ENCODE measurements at regions not wholly inside any gene's neighbourhood (a gene's known extent, or its start where the extent isn't known, plus 50 kb on each side); places are given as distances from the start of the nearest gene placed in this dataset.
"Not testable (repeated sequence)": the region's sequence is repeated elsewhere in the genome, so short reads cannot be mapped to it uniquely, and the experiment has no call there.

GRCh38 chr9:24824607-24825006 is 278.9 kb upstream of the IZUMO3 start:
- DNase-seq: no peak

- DNase-seq: no peak
Observed at GRCh38 chr9:24820196-24820595, 274.5 kb upstream of the IZUMO3 start.

- no peak for DNase-seq
Observed at GRCh38 chr9:24817756-24818155, 272.1 kb upstream of the IZUMO3 start.

GRCh38 chr9:24816006-24816405 is 270.3 kb upstream of the IZUMO3 start:
- peak in 1 of 2 experiments; percentile 34 for DNase-seq

DNA sequence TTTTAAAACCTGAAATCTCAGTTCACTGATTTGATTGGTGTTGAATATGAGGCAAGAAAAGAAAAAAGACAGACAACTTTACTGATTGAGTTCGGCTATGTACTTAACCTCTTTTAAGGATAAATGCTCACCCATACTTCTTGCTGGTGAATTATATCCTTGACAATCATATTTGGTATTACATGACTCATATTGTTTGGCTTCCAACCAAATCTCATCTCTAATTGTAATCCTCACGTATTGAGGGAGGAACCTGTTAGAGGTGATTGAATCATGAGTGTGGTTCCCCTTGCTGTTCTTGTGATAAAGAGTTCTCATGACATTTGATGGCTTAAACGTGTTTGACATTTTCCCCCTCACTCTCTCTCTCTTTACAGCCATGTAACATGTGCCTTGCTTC is 255.6 kb upstream of the IZUMO3 start:
- DNase-seq: no peak

GRCh38 chr9:24793787-24794186 is 248.1 kb upstream of the IZUMO3 start:
- DNase-seq: no peak

DNA sequence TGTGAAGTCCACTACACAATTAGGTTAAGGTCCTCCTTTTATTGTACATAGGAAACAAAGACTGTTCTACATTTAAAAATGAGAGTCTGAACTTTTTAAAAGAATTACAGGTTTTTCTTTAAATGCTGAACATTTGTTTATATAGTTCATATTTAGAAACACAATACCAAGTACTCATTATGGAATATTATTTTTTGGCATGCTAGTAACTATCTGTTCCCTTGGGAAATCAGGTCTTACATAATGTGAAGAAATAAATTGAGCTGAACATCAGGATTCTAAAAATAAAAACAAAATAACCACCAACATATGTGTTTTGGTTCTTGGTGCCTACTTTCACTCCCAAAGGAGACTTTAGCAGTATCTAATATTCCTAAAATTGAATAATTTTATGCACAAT is 230.5 kb upstream of the IZUMO3 start:
- no peak for DNase-seq

GRCh38 chr9:24774199-24774598 is 228.5 kb upstream of the IZUMO3 start:
- DNase-seq: not testable (repeated sequence)

GRCh38 chr9:24766081-24766480 is 220.4 kb upstream of the IZUMO3 start:
- no peak for DNase-seq

GRCh38 chr9:24765025-24765756 is 219.5 kb upstream of the IZUMO3 start:
- DNase-seq: no peak

- no peak for DNase-seq
Observed at GRCh38 chr9:24738421-24738961, 192.8 kb upstream of the IZUMO3 start.

DNA sequence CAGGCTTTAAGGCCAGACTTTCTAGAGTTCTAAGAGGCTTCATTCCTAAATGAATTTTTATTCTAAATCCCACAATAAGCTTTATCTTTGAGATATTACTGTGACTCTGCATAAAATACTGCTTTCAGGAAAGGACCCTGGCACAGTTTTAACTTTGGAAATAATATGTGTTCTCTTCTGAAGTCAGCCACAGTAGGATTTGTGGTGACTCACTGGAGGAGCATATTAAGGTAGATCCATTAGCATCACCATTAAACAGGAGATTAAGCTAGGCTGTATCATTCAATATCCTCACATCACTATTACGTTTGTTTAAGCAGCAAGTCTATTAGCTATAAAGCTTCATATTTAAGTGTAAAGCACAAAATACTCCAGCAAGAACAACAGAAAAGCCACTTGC is 186.1 kb upstream of the IZUMO3 start:
- no peak for DNase-seq

DNA sequence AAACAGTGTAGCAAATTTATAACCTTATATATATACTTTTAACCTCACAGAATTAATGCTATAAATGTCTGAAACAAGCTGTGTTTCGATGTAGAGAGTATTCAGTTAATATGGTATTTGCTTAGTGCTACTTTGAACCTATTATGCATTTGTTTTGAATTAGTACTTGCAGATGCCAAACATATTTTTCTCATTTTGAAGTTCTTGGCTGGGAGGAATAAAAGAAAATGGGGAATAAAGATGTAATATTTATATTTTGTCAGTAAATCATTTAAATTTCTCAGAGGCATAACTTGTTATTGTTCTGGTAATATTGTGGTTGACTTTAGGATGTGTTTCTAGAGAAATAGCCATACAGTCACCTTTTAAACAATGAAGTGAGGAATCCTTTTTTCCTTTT is 175.9 kb upstream of the IZUMO3 start:
- no peak for DNase-seq

GRCh38 chr9:24712206-24712605 is 166.5 kb upstream of the IZUMO3 start:
- no peak for DNase-seq

- no peak for DNase-seq
Observed at GRCh38 chr9:24708814-24709213, 163.1 kb upstream of the IZUMO3 start.

- DNase-seq: no peak
Observed at GRCh38 chr9:24698881-24699518, 153.3 kb upstream of the IZUMO3 start.

DNA sequence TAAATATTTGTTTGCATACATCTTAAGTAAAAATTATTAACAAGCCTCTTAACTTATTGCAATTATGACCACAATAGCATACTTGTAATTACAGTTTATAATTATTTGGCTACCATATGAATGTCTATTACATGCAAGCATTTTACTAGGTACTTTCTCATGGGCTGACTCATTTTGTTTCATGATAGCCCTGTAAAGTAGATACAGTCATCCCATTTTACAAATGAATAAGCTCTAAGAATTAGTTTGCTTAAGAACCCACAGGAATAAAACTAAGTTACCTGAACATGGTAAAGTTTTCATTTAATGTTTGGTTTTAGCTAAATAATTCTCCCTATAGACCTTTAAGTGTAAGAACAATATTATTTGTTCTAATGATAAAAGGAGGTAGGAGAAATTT is 126.6 kb upstream of the IZUMO3 start:
- no peak for DNase-seq

DNA sequence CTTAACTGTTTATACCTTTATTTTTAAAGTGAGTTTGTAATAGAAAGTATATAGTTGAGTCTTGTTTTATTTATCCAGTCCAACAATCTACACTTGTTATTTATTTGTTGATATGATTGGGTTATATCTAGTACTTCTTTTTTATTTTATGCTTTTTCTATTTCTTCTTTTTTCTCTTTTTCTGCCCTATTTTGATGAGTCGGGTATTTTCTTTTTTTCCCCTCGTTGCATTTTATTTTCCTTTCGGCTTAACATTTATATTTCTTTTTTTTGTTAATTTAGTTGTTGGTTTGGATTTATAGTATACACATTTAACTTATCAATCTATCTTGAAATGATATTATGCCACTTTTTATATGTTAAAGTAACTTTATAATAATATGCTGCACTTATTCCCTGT is 111.7 kb upstream of the IZUMO3 start:
- no peak for DNase-seq

GRCh38 chr9:24652181-24652580 is 106.5 kb upstream of the IZUMO3 start:
- DNase-seq: no peak

DNA sequence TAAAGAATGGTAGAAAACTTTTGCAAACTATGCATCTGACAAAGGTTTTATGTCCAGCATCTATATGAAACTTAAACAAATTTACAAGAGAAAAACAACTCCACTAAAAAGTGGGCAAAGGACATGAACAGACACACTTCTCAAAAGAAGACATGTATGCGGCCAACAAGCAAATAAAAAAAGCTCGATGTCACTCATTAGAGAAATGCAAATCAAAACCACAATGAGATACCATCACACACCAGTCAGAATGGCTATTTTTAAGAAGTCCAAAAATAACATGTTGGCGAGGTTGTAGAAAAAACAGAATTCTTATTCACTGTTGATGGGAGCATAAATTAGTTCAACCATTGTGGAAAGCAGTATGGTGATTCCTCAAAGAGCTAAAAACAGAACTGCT is 83.1 kb upstream of the IZUMO3 start:
- not testable (repeated sequence) for DNase-seq

DNA sequence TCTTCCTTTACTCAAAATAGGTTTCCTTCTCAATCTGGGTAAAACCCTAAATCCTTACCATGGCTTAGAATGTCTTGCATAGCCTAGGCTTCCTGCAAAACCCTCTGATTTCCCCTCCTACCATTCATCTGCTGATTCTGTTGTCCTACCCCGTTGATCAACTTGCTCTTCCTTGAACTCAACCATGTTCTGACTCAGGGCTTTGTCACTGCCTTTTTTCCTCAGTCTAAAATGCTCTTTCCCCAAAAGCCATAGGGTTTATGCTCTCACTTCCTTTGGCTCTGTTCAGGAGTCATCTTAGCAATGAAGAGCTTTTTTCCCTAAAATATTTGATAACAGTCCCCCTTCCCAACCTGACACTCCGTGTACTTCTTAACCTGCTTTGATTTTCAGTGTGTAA is 79.4 kb upstream of the IZUMO3 start:
- no peak for DNase-seq

DNA sequence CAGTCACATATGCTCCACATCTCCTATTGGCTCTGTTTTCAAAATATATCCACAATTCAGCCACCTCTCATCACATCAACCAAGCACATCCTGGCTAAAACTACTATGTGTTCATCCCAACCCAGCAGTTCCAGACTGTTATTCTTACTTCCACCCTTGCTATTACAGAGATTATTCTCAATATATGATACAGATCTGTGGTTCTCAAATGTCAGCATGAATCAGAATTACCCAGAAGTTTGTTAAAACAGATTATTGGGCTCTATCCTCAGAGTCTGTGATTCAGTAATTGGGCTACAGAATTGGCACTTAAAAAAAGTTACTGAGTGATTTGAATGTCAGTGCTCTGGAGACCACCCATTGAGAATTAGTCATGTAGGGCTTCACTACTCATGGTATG is 78.8 kb upstream of the IZUMO3 start:
- no peak for DNase-seq

DNA sequence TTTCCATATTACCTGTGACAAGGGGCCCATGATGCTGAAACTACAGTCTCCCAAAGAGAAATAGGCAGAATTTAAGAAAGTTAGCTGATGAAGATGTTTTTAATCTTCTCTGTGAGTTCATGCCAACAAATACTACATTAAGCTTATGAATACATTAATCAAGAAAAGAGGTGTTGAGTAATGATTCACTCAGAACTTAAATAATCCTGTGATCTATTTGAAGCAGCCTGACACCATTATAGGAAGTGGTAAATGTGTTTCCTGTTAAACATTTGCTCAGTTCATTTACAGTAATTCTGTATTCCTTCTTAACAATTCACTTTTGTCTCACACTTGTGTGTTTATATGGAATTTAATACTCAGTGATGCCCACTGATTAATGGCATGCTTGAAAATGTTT is 75.0 kb upstream of the IZUMO3 start:
- DNase-seq: no peak

GRCh38 chr9:24616863-24617262 is 71.2 kb upstream of the IZUMO3 start:
- DNase-seq: peak; percentile 25 to 64

DNA sequence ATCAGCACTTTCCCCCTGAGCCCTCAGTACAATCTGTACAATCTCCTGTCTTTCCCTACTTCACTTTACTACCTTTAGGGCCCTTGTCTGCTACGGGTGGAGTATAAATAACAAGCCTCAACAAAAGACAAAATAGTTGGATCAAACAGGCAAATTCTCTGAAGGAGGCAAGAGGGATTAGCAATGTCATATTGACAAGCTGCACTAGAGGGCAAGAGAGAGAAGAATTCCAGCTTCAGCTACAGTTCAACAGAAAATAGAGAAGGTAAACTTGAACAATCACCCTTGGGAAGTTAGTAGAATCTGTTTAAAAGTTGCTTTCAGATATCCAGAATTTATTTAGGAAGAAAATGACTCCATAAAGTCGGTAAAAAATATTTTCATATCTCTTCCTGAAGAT is 68.4 kb upstream of the IZUMO3 start:
- DNase-seq: peak; percentile 28 to 46

All from NCI-H524 (cell line).